HG03039 (cell line): ENCODE measurements at regions not wholly inside any gene's neighbourhood (a gene's known extent, or its start where the extent isn't known, plus 50 kb on each side); places are given as distances from the start of the nearest gene placed in this dataset.

Experiments used
- ATAC-seq: cut with Tn5 transposase; IDR thresholded peaks from one replicate; pipeline ENCODE4 v1.9.1; 2021; ENCODE audit warnings: mild to moderate bottlenecking, moderate library complexity; ENCODE audit not compliant: unreplicated experiment

DNA sequence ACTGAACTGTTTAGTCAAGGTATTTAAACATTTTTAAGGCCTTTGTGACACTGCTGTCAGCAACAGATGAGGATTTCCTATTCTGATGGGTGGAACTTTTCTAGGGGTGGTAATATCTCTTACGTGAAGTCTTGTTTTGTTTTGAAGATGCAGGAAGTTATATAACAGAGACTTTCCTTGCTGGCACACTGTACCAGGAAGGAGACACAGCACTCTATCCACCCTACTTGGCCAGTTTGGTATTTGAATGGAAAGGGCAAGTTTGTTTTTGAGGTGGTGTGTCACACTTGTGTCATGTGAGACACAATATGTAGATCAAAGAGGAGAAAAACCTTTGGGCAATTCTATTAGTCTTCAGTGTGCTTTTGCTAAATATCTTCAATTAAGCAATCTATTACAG is 51.6 kb upstream of the SRP54 start:
- peak; percentile 36 for ATAC-seq

DNA sequence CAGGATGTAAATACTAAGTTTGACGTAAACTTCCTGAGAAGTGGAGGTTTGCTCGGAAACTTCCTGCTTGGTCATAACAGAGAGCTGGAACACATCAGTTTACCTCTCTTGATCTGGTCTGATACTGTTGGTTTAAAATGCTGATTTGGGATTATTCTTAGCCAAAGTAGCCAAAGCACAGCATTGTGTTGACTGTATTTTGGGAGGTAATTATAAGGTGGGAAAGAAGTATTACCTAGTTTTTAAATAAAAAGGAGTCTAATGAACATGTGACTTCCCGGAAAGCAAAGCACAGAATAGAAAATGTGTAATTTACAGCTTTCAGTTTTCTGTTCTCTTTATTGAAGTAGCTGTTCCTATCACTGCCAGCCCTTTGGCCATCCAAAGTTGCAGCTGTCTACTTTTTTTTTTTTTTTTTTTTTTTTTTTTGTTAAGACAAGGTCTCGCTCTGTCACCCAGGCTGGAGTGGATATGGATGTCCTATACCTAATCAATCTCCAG is 52.2 kb upstream of the SRP54 start:
- peak; percentile 62 for ATAC-seq

GRCh38 chr14:34926552-34926951 is 51.4 kb upstream of the BAZ1A start:
- no peak for ATAC-seq
